GM23338 (cell line): ENCODE measurements at regions not wholly inside any gene's neighbourhood (a gene's known extent, or its start where the extent isn't known, plus 50 kb on each side); places are given as distances from the start of the nearest gene placed in this dataset.

Source experiments
- CTCF ChIP-seq, 2 experiments: fragments of 200-600 bp in 1 of 2; sonication (generic) in 1 of 2; conservative IDR thresholded peaks; 2 replicates each; pipeline versions ENCODE4 v1.5.1 to v1.6.1; 2016 to 2017; ENCODE audit warnings: antibody characterized with exemption in 2 of 2, low read depth in 2 of 2, mild to moderate bottlenecking in 2 of 2, moderate library complexity in 1 of 2
- EZH2 ChIP-seq: fragments of 200-600 bp; sonication (generic); IDR thresholded peaks from one replicate; pipeline ENCODE4 v1.8.0; 2017; ENCODE audit warnings: antibody characterized with exemption, mild to moderate bottlenecking, low read depth; ENCODE audit not compliant: unreplicated experiment
- EZH2phosphoT487 ChIP-seq: fragments of 200-600 bp; sonication (generic); IDR thresholded peaks from one replicate; pipeline ENCODE4 v1.8.1; 2018; ENCODE audit warnings: antibody characterized with exemption; ENCODE audit not compliant: unreplicated experiment
- JUNB ChIP-seq: IDR thresholded peaks from one replicate; pipeline ENCODE4 v1.6.1; 2016; ENCODE audit warnings: antibody characterized with exemption; ENCODE audit not compliant: unreplicated experiment
- POLR2AphosphoS5 ChIP-seq: IDR thresholded peaks from 2 replicates; pipeline ENCODE4 v1.6.1; 2016; ENCODE audit warnings: antibody characterized with exemption, low read depth
- REST ChIP-seq: IDR thresholded peaks from one replicate; pipeline ENCODE4 v1.6.1; 2018; ENCODE audit warnings: antibody characterized with exemption; ENCODE audit not compliant: unreplicated experiment

DNA sequence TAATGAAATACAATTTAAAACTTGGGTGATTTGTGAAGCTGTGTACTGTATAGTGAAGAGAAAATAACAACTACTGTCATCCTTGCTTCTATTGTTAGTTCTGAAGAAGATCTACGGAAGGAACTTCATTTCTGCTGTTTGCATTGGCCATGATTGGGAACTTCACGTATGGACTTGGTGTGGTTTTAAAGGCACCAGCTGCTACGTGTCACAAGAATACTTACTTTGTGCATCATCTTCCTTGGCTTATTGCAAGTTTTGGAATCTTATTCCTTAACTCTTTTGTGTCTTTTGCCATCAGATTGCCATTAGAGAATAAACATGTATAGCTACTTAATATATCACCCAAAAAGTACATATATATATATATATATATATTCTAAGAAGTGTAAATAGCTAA, 75.0 kb upstream of the VEPH1 start:
- TF ChIP-seq CTCF (conservative IDR thresholded peaks at IDR 0.05; ENCODE audit: low read depth in 2 of 2) (no peak), REST (no peak), EZH2phosphoT487 (no peak), EZH2 (no peak), POLR2AphosphoS5 (no peak), JUNB (no peak)
